IPS-20b (cell line): ENCODE measurements at regions not wholly inside any gene's neighbourhood (a gene's known extent, or its start where the extent isn't known, plus 50 kb on each side); places are given as distances from the start of the nearest gene placed in this dataset.

Source experiments
- H3K27ac ChIP-seq: one replicate; pipeline ENCODE4 v1.5.1; 2013; ENCODE audit warnings: low read length
- H3K27me3 ChIP-seq: 2 replicates; pipeline ENCODE4 v1.6.1; 2013; ENCODE audit warnings: mild to moderate bottlenecking, low read length, inconsistent platforms; ENCODE audit not compliant: insufficient read depth
- H3K36me3 ChIP-seq: 2 replicates; pipeline ENCODE4 v1.6.1; 2013; ENCODE audit warnings: low read depth, mild to moderate bottlenecking, inconsistent platforms, low read length, moderate library complexity; ENCODE audit not compliant: insufficient read depth
- H3K4me1 ChIP-seq: 2 replicates; pipeline ENCODE4 v1.6.1; 2013; ENCODE audit warnings: mild to moderate bottlenecking, control low read depth, inconsistent platforms, low read length, moderate library complexity; ENCODE audit not compliant: insufficient read depth
- H3K4me3 ChIP-seq: 2 replicates; pipeline ENCODE4 v1.5.1; 2013; ENCODE audit warnings: mild to moderate bottlenecking, low read length, inconsistent platforms
- H3K9ac ChIP-seq: 2 replicates; pipeline ENCODE4 v1.6.1; 2013; ENCODE audit warnings: low read depth, mild to moderate bottlenecking, inconsistent platforms, low read length, moderate library complexity
- H3K9me3 ChIP-seq: 2 replicates; pipeline ENCODE4 v1.6.1; 2013; ENCODE audit warnings: mild to moderate bottlenecking, low read depth, low read length, inconsistent platforms; ENCODE audit not compliant: insufficient read depth

GRCh38 chr5:116824751-116825438 lies 250.3 kb upstream of the SEMA6A start:
- no peaks in the 10 kb centered on the region for H3K9me3 ChIP-seq
- H3K36me3 ChIP-seq, result no peaks in the 10 kb centered on the region
- no peak overlapping the region for H3K9ac ChIP-seq
- H3K27ac ChIP-seq, result peak overlapping the region; percentile 51
- peaks cover 28% of the 10 kb centered on the region for H3K4me1 ChIP-seq
- no peak overlapping the region for H3K4me3 ChIP-seq
- no peaks in the 10 kb centered on the region for H3K27me3 ChIP-seq

- Histone ChIP-seq H3K9me3 (peaks cover 5% of the 10 kb centered on the region; the same call in 1 of the 2 replicates), H3K27ac (no peak overlapping the region), H3K9ac (peak overlapping the region; percentile 38; the same call in 1 of the 2 replicates), H3K4me1 (peaks cover 31% of the 10 kb centered on the region; the same call in 1 of the 2 replicates), H3K27me3 (no peaks in the 10 kb centered on the region), H3K36me3 (no peaks in the 10 kb centered on the region), H3K4me3 (0 out of 2 replicates have a peak overlapping the region, but pooled peaks have one; percentile 11)
These were observed 240.2 kb upstream of the SEMA6A start for GRCh38 chr5:116814626-116815385.

GRCh38 chr5:116813906-116814305 lies 239.3 kb upstream of the SEMA6A start:
- Histone ChIP-seq H3K9me3 (peaks cover 5% of the 10 kb centered on the region; the same call in 1 of the 2 replicates), H3K4me1 (peaks cover 31% of the 10 kb centered on the region; the same call in 1 of the 2 replicates), H3K27me3 (no peaks in the 10 kb centered on the region), H3K9ac (no peak overlapping the region), H3K36me3 (no peaks in the 10 kb centered on the region), H3K4me3 (no peak overlapping the region), H3K27ac (no peak overlapping the region)

GRCh38 chr5:116813356-116813755 lies 238.7 kb upstream of the SEMA6A start:
- H3K36me3 ChIP-seq, result no peaks in the 10 kb centered on the region
- no peak overlapping the region for H3K9ac ChIP-seq
- H3K4me3 ChIP-seq, result no peak overlapping the region
- no peak overlapping the region for H3K27ac ChIP-seq
- H3K9me3 ChIP-seq, result peaks cover 5% of the 10 kb centered on the region; the same call in 1 of the 2 replicates
- peaks cover 31% of the 10 kb centered on the region; the same call in 1 of the 2 replicates for H3K4me1 ChIP-seq
- no peaks in the 10 kb centered on the region for H3K27me3 ChIP-seq

- Histone ChIP-seq H3K36me3 (no peaks in the 10 kb centered on the region), H3K9ac (peak overlapping the region; percentile 19; the same call in 1 of the 2 replicates), H3K27ac (peak overlapping the region; percentile 19), H3K9me3 (peaks cover 5% of the 10 kb centered on the region; the same call in 1 of the 2 replicates), H3K4me1 (peaks cover 27% of the 10 kb centered on the region; the same call in 1 of the 2 replicates), H3K27me3 (no peaks in the 10 kb centered on the region), H3K4me3 (peak overlapping the region; percentile 3; the same call in 1 of the 2 replicates)
These were observed 236.3 kb upstream of the SEMA6A start for GRCh38 chr5:116810951-116811350.

GRCh38 chr5:116806836-116807235 lies 232.2 kb upstream of the SEMA6A start:
- Histone ChIP-seq H3K4me1 (peaks cover 11% of the 10 kb centered on the region; the same call in 1 of the 2 replicates), H3K9me3 (no peaks in the 10 kb centered on the region), H3K27me3 (no peaks in the 10 kb centered on the region), H3K9ac (no peak overlapping the region), H3K36me3 (no peaks in the 10 kb centered on the region), H3K27ac (no peak overlapping the region), H3K4me3 (no peak overlapping the region)

- Histone ChIP-seq H3K36me3 (no peaks in the 10 kb centered on the region), H3K9me3 (no peaks in the 10 kb centered on the region), H3K27me3 (no peaks in the 10 kb centered on the region), H3K4me3 (no peak overlapping the region), H3K4me1 (peaks cover 3% of the 10 kb centered on the region; the same call in 1 of the 2 replicates), H3K27ac (no peak overlapping the region), H3K9ac (no peak overlapping the region)
These were observed 224.8 kb upstream of the SEMA6A start for GRCh38 chr5:116799401-116799800.

GRCh38 chr5:116795189-116795588 lies 220.6 kb upstream of the SEMA6A start:
- H3K4me1 ChIP-seq, result peaks cover 3% of the 10 kb centered on the region; the same call in 1 of the 2 replicates
- no peaks in the 10 kb centered on the region for H3K36me3 ChIP-seq
- no peak overlapping the region for H3K9ac ChIP-seq
- H3K27ac ChIP-seq, result no peak overlapping the region
- H3K27me3 ChIP-seq, result no peaks in the 10 kb centered on the region
- H3K9me3 ChIP-seq, result peaks cover 2% of the 10 kb centered on the region; the same call in 1 of the 2 replicates
- H3K4me3 ChIP-seq, result no peak overlapping the region

- Histone ChIP-seq H3K27me3 (no peaks in the 10 kb centered on the region), H3K27ac (no peak overlapping the region), H3K4me1 (no peaks in the 10 kb centered on the region), H3K4me3 (no peak overlapping the region), H3K9ac (no peak overlapping the region), H3K36me3 (no peaks in the 10 kb centered on the region), H3K9me3 (peaks cover 6% of the 10 kb centered on the region; the same call in 1 of the 2 replicates)
These were observed 214.9 kb upstream of the SEMA6A start for GRCh38 chr5:116789522-116789921.

GRCh38 chr5:116788851-116789403 lies 214.3 kb upstream of the SEMA6A start:
- H3K9ac ChIP-seq, result no peak overlapping the region
- no peak overlapping the region for H3K27ac ChIP-seq
- H3K9me3 ChIP-seq, result peaks cover 6% of the 10 kb centered on the region; the same call in 1 of the 2 replicates

GRCh38 chr5:116787570-116787969 lies 212.9 kb upstream of the SEMA6A start:
- no peaks in the 10 kb centered on the region for H3K4me1 ChIP-seq
- peaks cover 6% of the 10 kb centered on the region; the same call in 1 of the 2 replicates for H3K9me3 ChIP-seq
- no peaks in the 10 kb centered on the region for H3K27me3 ChIP-seq
- H3K9ac ChIP-seq, result no peak overlapping the region
- H3K36me3 ChIP-seq, result no peaks in the 10 kb centered on the region
- no peak overlapping the region for H3K4me3 ChIP-seq
- H3K27ac ChIP-seq, result no peak overlapping the region

More at GRCh38 chr5:116788851-116789403, 214.3 kb upstream of the SEMA6A start:
- no peaks in the 10 kb centered on the region for H3K4me1 ChIP-seq
- H3K4me3 ChIP-seq, result no peak overlapping the region
- no peaks in the 10 kb centered on the region for H3K27me3 ChIP-seq
- no peaks in the 10 kb centered on the region for H3K36me3 ChIP-seq
